ENCODE measurements at regions not wholly inside any gene's neighbourhood (a gene's known extent, or its start where the extent isn't known, plus 50 kb on each side); places are given as distances from the start of the nearest gene placed in this dataset.
A peak's percentile ranks its signal among the peaks of the same experiment; 100 is the strongest.
"Not testable (repeated sequence)": the region's sequence is repeated elsewhere in the genome, so short reads cannot be mapped to it uniquely, and the experiment has no call there.

- DNase-seq (ENCODE audit: low read depth); H3K4me3 ChIP-seq (ENCODE audit: low read length): not testable (repeated sequence)
Measured at GRCh38 chr7:76927741-76928393, 104.3 kb downstream of the SPDYE17 start.

DNA sequence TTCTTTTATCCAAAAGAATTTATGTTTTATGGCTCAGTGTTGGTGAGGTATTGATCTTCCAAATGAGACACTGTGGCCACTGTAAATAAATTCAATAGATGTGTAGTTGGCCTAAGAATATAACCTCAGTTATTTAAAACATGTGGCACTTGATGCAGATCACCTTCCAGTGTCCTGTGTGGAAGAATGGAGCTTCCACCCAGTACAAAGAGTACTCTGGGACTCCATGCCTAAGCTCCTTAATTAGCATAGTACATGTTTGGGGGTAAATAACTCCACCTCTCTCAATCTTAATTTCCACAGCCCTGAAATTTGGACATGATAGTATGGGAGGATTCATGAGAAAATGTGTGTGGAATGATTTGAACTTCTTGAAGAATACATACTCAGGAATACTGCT lies 105.7 kb downstream of the SPDYE17 start:
- not testable (repeated sequence) for H3K4me3 ChIP-seq (ENCODE audit: low read length); DNase-seq (ENCODE audit: low read depth)

- peak; percentile 1 for DNase-seq (ENCODE audit: low read depth)
- not testable (repeated sequence) for H3K4me3 ChIP-seq (ENCODE audit: low read length)
Measured at GRCh38 chr7:76924756-76925155, 107.4 kb downstream of the SPDYE17 start.

- H3K4me3 ChIP-seq (ENCODE audit: low read length); DNase-seq (ENCODE audit: low read depth): not testable (repeated sequence)
Measured at GRCh38 chr7:76918619-76919018, 113.5 kb downstream of the SPDYE17 start.

DNA sequence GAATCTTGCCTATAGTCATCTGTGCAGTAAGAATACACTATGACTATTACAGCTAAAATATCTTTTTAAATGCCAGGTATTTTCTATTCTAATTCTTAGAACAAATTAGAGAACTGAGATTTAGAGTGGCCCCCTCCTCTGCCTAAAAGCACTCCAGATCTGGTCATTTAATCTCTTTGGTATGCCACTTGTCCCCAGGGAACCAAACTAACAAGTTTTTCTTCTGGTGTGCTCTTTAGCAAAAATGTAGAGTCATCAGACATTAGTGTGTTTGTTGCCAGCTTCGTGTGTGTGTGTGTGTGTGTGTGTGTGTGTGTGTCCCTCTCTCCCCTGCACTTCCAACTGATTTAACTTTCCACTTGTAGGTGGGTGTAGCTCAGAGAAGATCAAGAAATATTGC lies 117.8 kb downstream of the SPDYE17 start:
- DNase-seq (ENCODE audit: low read depth); H3K4me3 ChIP-seq (ENCODE audit: low read length): not testable (repeated sequence)

- not testable (repeated sequence) for H3K4me3 ChIP-seq (ENCODE audit: low read length); DNase-seq (ENCODE audit: low read depth)
Measured at GRCh38 chr7:76912011-76912814, 119.9 kb downstream of the SPDYE17 start.

DNA sequence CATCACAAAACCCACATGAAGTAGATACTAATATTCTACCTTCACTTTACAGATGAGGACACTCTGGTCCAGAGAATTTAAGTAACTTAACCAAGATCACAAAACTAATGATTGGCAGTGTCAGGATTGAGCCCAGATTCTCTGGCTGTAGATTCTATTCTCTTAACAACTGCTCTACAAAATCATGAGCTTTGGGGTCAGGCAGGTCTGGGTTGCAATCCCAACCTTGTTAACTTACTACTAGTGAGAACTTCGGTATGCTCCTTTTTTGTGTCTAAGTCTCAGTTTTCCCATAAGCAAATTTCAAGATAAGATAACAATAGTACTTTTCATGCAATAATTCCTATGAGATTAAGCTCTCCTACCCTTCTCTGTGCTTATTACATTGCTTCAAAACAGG lies 127.5 kb downstream of the SPDYE17 start:
- H3K4me3 ChIP-seq (ENCODE audit: low read length); DNase-seq (ENCODE audit: low read depth): not testable (repeated sequence)

DNA sequence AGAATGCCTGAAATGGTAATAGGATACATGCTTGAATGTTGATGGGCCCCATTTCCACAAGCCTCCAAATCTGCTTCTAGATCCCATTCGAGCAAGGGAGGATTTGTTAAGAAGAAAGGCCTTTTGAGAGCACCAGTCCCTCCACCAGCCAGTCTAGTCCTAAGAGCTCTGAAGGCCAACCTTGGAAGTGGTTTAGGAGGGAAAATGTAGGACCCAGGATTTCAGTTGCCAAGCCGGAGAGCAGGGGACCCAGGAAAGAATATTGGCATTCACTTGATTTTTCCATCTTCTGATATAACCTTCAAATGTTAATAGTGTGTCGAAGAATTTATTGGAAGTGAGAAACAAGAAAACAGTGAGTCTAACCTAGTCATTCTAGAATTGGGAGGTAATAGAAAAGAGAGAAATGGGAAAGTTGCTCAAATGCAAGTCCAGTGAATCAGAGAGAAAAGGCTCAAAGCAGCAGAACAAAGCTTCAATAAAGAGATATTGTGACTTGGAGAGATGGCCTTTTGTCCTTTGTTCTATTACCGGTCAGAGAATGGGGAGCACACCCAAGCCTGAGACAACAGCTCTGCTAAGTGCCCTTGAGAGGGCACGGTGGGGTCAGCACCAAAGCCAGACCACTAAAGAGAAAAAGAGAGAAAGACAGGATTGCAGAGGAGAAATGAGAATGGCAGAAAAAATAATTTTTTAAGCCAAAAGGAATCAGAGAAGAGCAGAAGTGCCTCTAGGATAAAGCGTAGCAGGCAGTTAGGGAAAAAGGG lies 130.0 kb downstream of the SPDYE17 start:
- not testable (repeated sequence) for DNase-seq (ENCODE audit: low read depth); H3K4me3 ChIP-seq (ENCODE audit: low read length)

GRCh38 chr7:76898807-76899206 lies 133.4 kb downstream of the SPDYE17 start:
- DNase-seq (ENCODE audit: low read depth); H3K4me3 ChIP-seq (ENCODE audit: low read length): not testable (repeated sequence)

DNA sequence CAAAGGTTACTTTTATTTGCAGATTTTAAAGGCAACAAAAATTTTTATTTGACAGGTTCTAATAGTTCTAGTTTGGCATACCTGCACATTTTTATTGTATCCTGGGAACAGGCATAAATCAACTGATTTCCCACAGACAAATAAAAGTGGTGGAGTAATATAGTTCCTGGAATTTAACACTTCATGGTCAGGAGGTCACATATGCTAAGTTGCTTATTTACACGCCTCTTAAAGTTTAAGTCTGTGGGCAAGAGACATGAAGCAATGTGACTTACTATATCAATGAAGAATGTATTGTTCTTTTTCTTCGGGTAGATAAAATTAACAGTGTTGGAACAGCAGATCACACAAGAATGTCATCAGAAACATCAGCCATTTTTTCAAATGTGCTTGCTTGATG lies 135.2 kb downstream of the SPDYE17 start:
- DNase-seq (ENCODE audit: low read depth) = peak; percentile 49
- not testable (repeated sequence) for H3K4me3 ChIP-seq (ENCODE audit: low read length)

DNA sequence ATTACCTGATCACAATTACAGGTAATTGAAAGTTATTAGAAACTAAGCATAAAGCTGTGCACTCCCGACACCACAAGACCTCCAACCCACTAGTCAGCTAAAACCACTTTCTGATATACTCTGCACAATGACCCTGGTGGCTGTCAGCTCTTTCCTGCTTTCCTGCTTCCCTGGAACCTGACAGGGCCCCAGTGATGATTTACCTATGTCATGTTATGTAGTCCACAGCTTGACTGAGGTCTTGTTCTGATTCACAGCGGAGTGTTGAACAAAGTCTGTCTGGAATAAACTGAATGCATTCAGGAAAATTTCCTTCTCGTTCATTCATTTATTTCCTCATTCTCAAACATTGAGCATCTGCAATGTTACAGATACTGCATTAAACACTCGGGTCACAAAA lies 136.5 kb downstream of the SPDYE17 start:
- H3K4me3 ChIP-seq (ENCODE audit: low read length); DNase-seq (ENCODE audit: low read depth): not testable (repeated sequence)

- peak; percentile 38 for DNase-seq (ENCODE audit: low read depth)
- not testable (repeated sequence) for H3K4me3 ChIP-seq (ENCODE audit: low read length)
Measured at GRCh38 chr7:76891771-76892170, 140.4 kb downstream of the SPDYE17 start.

- not testable (repeated sequence) for H3K4me3 ChIP-seq (ENCODE audit: low read length); DNase-seq (ENCODE audit: low read depth)
Measured at GRCh38 chr7:76879733-76880288, 152.3 kb downstream of the SPDYE17 start.

GRCh38 chr7:76875760-76876159 lies 156.4 kb downstream of the SPDYE17 start:
- not testable (repeated sequence) for H3K4me3 ChIP-seq (ENCODE audit: low read length); DNase-seq (ENCODE audit: low read depth)

- not testable (repeated sequence) for DNase-seq (ENCODE audit: low read depth)
Measured at GRCh38 chr7:76870504-76870808, 161.7 kb downstream of the SPDYE17 start.

DNA sequence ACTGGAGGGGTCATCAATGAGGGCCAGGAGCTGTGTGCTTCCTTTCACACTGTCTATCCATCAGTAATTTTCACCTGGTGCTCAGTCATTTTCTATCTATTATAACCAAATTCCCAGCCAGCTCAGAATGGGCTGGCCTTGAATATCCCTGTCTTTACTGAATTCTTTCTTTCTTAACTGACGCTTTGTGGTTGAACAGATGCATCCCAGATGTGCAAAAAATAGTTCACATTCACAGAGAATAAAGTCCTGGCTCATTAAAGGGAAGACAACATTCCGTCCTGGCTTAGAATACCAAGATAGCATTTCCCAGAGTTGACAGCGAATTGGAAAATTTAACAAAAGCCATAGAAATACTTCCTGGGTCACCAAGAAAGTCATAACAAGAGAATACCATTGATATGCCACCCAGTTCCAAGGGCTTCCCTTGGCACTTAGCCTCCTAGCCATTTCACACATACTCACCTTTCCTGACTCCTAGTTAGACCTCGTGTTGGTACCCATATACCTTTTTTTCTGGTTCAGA lies 164.7 kb downstream of the SPDYE17 start:
- not testable (repeated sequence) for H3K4me3 ChIP-seq (ENCODE audit: low read length)
- peak; percentile 44 for DNase-seq (ENCODE audit: low read depth)

More at GRCh38 chr7:76870504-76870808, 161.7 kb downstream of the SPDYE17 start:
- not testable (repeated sequence) for H3K4me3 ChIP-seq (ENCODE audit: low read length)

DNA sequence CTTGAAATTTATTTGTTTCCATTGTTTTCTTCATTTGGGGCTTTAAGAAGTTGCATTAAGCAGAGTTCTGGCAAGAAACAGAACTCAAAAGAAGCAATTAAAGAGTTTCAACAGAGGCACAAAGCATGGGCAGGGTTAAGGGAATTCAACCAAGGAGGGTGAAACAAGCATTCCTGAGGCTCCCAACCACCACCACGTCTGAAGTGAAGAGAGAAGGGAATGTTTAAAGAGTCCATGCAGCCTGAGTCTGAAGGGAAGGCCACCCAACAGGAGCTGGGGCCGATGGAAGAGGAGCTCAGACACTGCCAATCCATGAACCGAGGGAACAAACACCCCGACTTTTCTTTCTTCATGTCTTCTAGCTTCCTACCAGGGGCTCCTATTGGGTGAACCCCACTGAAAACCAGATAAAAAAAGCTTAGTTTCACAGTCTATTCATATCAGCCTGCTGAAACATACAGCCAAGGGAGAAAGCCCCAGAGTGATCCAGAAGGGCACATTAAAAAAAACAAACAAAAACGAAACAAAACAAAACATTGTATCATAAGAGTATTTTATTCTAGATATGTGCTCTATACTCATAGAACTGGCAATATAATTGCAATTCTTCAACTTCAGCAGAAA lies 168.9 kb downstream of the SPDYE17 start:
- not testable (repeated sequence) for H3K4me3 ChIP-seq (ENCODE audit: low read length); DNase-seq (ENCODE audit: low read depth)

- H3K4me3 ChIP-seq (ENCODE audit: low read length); DNase-seq (ENCODE audit: low read depth): not testable (repeated sequence)
Measured at GRCh38 chr7:76862241-76862640, 169.9 kb downstream of the SPDYE17 start.

DNA sequence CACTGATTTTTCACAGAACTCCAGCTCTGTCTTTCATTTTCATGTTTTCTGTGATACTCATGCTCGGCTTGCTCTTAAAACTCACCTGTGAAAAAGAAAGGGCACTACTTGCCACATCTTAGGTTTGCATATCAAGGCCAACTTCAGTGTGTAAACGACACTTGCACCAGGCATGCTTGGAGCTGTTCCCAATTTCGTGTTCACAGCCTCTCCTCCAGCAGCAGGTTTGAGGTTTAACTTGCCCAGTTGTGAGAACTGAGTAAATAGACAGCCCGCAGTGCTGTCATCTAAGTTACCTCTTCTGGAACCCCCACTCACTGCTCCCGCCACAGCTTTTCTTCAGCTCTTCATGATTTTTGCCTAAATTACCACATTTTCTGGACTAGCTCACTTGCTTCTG lies 172.2 kb downstream of the SPDYE17 start:
- DNase-seq (ENCODE audit: low read depth); H3K4me3 ChIP-seq (ENCODE audit: low read length): not testable (repeated sequence)
